ENCODE measurements at regions not wholly inside any gene's neighbourhood (a gene's known extent, or its start where the extent isn't known, plus 50 kb on each side); places are given as distances from the start of the nearest gene placed in this dataset.

- no peak for TF ChIP-seq CTCF (optimal IDR thresholded peaks at IDR 0.05 in 1 of 3, IDR thresholded peaks at IDR 0.05 in 1 of 3, conservative IDR thresholded peaks at IDR 0.05 in 1 of 3; ENCODE audit: extremely low read depth in 1 of 3, insufficient read depth in 2 of 3, low read length in 3 of 3)
- no peak for TF ChIP-seq EZH2 (IDR thresholded peaks at IDR 0.05; ENCODE audit: low read length)
Measured at GRCh38 chr3:74059923-74060600, 435.3 kb upstream of the PDZRN3 start.
